ENCODE measurements at regions not wholly inside any gene's neighbourhood (a gene's known extent, or its start where the extent isn't known, plus 50 kb on each side); places are given as distances from the start of the nearest gene placed in this dataset.

DNA sequence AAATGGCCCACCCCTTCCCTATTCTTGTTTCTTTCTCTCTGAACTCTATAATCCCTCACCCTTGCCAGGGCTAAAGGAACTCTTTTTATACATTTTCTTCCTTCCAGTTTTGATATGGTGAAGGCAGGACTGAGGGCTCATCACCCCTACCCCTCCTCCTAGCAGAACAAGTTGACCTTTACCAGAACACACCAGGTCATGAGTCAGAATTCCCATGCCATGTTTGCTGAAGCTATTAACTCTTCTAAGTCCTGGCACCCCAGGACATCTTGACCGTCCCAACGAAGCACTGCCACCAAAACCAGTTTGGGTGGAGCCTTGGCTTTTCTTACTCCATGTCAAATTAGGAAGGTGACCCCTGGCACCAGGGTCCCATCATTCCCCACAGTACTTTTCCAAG lies 57.5 kb upstream of the DYNLT3 start:
- Mint-ChIP-seq H3K4me3 (no peak overlapping the region), H3K9me3 (no peaks in the 10 kb centered on the region), H3K27me3 (peaks cover 15% of the 10 kb centered on the region), H3K36me3 (ENCODE audit: low read depth) (no peaks in the 10 kb centered on the region), H3K4me1 (no peaks in the 10 kb centered on the region), H3K27ac (no peak overlapping the region)
- DNase-seq: no peak
- CTCF ChIA-PET: no interaction called here
- ATAC-seq (ENCODE audit: low read depth): no peak
- intact Hi-C loops (cut with micrococcal nuclease): no loop called here
- POLR2A ChIA-PET: no interaction called here
- TF ChIP-seq, protein P1, sequence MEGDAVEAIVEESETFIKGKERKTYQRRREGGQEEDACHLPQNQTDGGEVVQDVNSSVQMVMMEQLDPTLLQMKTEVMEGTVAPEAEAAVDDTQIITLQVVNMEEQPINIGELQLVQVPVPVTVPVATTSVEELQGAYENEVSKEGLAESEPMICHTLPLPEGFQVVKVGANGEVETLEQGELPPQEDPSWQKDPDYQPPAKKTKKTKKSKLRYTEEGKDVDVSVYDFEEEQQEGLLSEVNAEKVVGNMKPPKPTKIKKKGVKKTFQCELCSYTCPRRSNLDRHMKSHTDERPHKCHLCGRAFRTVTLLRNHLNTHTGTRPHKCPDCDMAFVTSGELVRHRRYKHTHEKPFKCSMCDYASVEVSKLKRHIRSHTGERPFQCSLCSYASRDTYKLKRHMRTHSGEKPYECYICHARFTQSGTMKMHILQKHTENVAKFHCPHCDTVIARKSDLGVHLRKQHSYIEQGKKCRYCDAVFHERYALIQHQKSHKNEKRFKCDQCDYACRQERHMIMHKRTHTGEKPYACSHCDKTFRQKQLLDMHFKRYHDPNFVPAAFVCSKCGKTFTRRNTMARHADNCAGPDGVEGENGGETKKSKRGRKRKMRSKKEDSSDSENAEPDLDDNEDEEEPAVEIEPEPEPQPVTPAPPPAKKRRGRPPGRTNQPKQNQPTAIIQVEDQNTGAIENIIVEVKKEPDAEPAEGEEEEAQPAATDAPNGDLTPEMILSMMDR (IDR thresholded peaks at IDR 0.05): no peak

DNA sequence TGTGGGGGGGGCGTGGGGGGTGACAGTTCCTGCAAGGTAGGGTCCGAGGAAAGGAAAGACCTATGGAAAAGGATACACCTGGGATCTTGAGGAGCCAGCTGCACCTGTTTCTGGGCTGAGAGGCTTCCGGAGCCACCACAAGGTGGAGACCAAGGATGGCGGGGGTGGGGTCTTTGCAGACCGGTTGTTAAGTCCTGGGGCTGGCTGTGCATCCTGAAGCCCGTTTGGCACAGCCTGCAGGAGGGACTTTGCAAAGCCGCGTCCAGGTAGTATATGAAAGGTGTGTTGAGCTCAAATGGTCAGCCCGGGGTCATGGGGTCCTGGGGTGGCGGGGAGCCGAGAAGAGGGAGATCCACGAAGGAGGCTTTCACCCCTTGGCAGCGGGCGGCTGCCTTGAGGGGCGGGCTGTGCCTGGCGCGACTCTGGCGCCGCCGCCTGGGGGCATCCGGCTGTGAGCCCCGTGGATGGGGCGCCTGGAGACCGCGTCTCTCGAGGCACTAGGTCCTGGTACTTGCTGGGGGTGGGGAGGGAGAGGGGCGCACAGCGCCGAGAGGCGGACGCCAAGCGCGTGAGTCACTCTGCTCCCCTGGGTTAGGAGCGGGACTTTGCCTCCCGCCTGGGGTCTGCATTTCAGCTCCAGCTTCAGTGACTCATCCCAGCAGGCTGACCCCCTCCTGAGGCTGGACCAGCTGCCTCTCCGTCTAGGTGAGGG lies 58.2 kb upstream of the DYNLT3 start:
- intact Hi-C loops (cut with micrococcal nuclease): no loop called here
- H3K4me3 Mint-ChIP-seq: no peak overlapping the region
- no peak for ATAC-seq (ENCODE audit: low read depth)

DNA sequence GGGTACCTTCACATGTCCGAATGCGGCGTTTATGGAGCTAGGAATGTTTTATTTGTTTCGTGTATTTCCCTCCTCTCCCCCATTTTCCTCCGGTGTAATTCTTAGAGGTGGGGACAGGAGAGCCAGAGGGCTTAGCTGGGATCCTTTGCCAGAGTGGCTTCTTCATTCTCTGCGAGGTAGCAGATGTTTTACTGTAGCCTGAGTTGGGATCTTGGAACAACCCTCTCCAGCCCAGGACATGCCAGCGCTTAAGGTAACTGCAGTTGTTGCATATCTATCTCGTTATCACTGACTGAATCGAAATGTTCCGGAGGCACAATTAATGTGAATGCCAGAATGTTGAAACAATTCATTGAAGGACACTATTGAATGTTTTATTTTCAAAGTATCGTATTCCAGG lies 59.0 kb upstream of the DYNLT3 start:
- no peak for ATAC-seq (ENCODE audit: low read depth)
- CTCF ChIA-PET: no interaction called here

More for the DNA sequence above, 58.2 kb upstream of the DYNLT3 start:
- Mint-ChIP-seq H3K9me3 (no peaks in the 10 kb centered on the region), H3K4me1 (no peaks in the 10 kb centered on the region), H3K36me3 (ENCODE audit: low read depth) (no peaks in the 10 kb centered on the region), H3K27ac (no peak overlapping the region), H3K27me3 (peaks cover 15% of the 10 kb centered on the region)
- POLR2A ChIA-PET: no interaction called here
- CTCF ChIA-PET: no interaction called here
- no peak for DNase-seq
- TF ChIP-seq, protein P1 (IDR thresholded peaks at IDR 0.05): no peak

DNA sequence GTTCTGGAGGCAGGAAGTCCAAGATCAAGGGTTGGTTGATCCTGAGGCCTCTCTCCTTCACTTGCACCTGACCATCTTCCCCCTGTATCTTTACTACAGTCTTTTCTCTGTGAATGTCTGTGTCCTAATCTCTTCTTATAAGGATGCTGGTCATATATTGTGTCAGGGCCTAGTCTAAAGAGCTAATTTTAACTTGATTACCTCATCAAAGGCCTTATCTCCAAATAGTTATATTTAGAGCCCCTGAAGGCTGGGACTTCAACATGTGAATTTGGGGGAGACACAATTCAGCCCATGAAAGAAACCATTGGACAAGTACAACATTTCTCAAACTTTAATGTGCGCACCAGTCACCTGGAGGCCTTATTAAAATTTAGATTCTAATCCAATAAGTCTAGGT lies 62.8 kb upstream of the DYNLT3 start:
- H3K4me3 Mint-ChIP-seq: no peak overlapping the region
- TF ChIP-seq, protein P1 (IDR thresholded peaks at IDR 0.05): no peak
- ChIA-PET CTCF (no interaction called here), POLR2A (no interaction called here)
- no peak for DNase-seq
- H3K27me3 Mint-ChIP-seq: peaks cover 7% of the 10 kb centered on the region
- no peaks in the 10 kb centered on the region for H3K9me3 Mint-ChIP-seq
- no peak for ATAC-seq (ENCODE audit: low read depth)
- no peak overlapping the region for H3K27ac Mint-ChIP-seq
- H3K4me1 Mint-ChIP-seq: no peaks in the 10 kb centered on the region
- no peaks in the 10 kb centered on the region for H3K36me3 Mint-ChIP-seq (ENCODE audit: low read depth)
- intact Hi-C loops (cut with micrococcal nuclease): no loop called here

More for the DNA sequence above, 59.0 kb upstream of the DYNLT3 start:
- H3K4me1 Mint-ChIP-seq: no peaks in the 10 kb centered on the region
- TF ChIP-seq, protein P1 (IDR thresholded peaks at IDR 0.05): no peak
- intact Hi-C loops (cut with micrococcal nuclease): no loop called here
- H3K27me3 Mint-ChIP-seq: peaks cover 15% of the 10 kb centered on the region
- no peak for DNase-seq
- H3K4me3 Mint-ChIP-seq: no peak overlapping the region
- no peaks in the 10 kb centered on the region for H3K9me3 Mint-ChIP-seq
- POLR2A ChIA-PET: no interaction called here
- H3K36me3 Mint-ChIP-seq (ENCODE audit: low read depth): no peaks in the 10 kb centered on the region
- H3K27ac Mint-ChIP-seq: no peak overlapping the region

DNA sequence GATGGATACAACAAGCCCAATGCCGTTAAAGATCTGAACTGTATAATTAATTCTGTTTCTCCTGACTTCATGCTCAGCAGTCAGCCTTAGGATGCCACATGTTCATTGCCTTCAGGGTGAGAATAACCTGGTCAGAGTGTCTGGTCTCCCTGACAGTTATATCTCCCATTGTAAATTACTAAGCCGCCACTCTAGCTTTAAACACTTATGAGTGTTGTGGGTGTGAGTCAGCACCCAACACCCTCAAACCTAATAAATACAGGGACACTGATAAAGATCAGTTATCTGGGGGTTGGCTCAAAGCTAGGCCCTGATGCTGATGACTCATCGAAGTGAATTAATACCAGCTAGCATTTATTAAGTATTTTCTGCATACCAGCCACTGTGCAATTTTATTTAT lies 64.9 kb upstream of the DYNLT3 start:
- TF ChIP-seq, protein P1 (IDR thresholded peaks at IDR 0.05): no peak
- CTCF ChIA-PET: no interaction called here
- POLR2A ChIA-PET: no interaction called here
- Mint-ChIP-seq H3K27me3 (peaks cover 2% of the 10 kb centered on the region), H3K36me3 (ENCODE audit: low read depth) (no peaks in the 10 kb centered on the region), H3K4me3 (no peak overlapping the region), H3K9me3 (no peaks in the 10 kb centered on the region), H3K27ac (no peak overlapping the region), H3K4me1 (no peaks in the 10 kb centered on the region)
- DNase-seq (no peak), ATAC-seq (ENCODE audit: low read depth) (no peak)
- intact Hi-C loops (cut with micrococcal nuclease): no loop called here

All from activated B cell treated with CpG ODN at 0.5 μM for 24 hours (primary cell).